GM23338 (cell line): ENCODE measurements at regions not wholly inside any gene's neighbourhood (a gene's known extent, or its start where the extent isn't known, plus 50 kb on each side); places are given as distances from the start of the nearest gene placed in this dataset.

Source experiments
- ATAC-seq: fragments of 200-7000 bp; cut with Tn5 transposase; 3 replicates; pipeline ENCODE4 v1.9.1; 2020
- DNase-seq: peaks from one replicate; pipeline ENCODE4 v3.0.0-alpha.2; 2015; ENCODE audit warnings: low spot score
- H2AFZ ChIP-seq: fragments of 200-600 bp; sonication (generic); 2 replicates; pipeline ENCODE4 v1.8.0; 2016; ENCODE audit warnings: antibody characterized with exemption, mild to moderate bottlenecking, moderate library complexity
- H3F3A ChIP-seq: fragments of 200-600 bp; sonication (generic); replicated peaks from 2 replicates; pipeline ENCODE4 v1.8.0; 2017; ENCODE audit warnings: antibody characterized with exemption, mixed run types, low read depth
- H3K27ac ChIP-seq: fragments of 200-600 bp; sonication (generic); 2 replicates; pipeline ENCODE4 v1.6.1; 2016; ENCODE audit warnings: low read depth
- H3K27me3 ChIP-seq: fragments of 200-600 bp; sonication (generic); 2 replicates; pipeline ENCODE4 v1.8.0; 2016; ENCODE audit warnings: mild to moderate bottlenecking, mixed run types, moderate library complexity; ENCODE audit not compliant: insufficient read depth
- H3K36me3 ChIP-seq: fragments of 200-600 bp; sonication (generic); 2 replicates; pipeline ENCODE4 v1.8.0; 2016; ENCODE audit warnings: mild to moderate bottlenecking; ENCODE audit not compliant: insufficient read depth
- H3K4me1 ChIP-seq: fragments of 200-600 bp; sonication (generic); 2 replicates; pipeline ENCODE4 v1.8.0; 2016; ENCODE audit warnings: mild to moderate bottlenecking, moderate library complexity; ENCODE audit not compliant: insufficient read depth
- H3K4me2 ChIP-seq: fragments of 200-600 bp; sonication (generic); 2 replicates; pipeline ENCODE4 v1.7.1; 2017; ENCODE audit warnings: mixed run types
- H3K4me3 ChIP-seq: fragments of 200-600 bp; sonication (generic); 2 replicates; pipeline ENCODE4 v1.6.1; 2016; ENCODE audit warnings: mixed run types
- H3K79me2 ChIP-seq: fragments of 200-600 bp; sonication (generic); replicated peaks from 2 replicates; pipeline ENCODE4 v1.8.0; 2017; ENCODE audit warnings: mild to moderate bottlenecking; ENCODE audit not compliant: insufficient read depth
- H3K9me2 ChIP-seq: fragments of 200-600 bp; sonication (generic); 2 replicates; pipeline ENCODE4 v1.8.0; 2017; ENCODE audit not compliant: insufficient read depth
- H4K20me1 ChIP-seq: fragments of 200-600 bp; sonication (generic); replicated peaks from 2 replicates; pipeline ENCODE4 v1.8.0; 2017; ENCODE audit warnings: mild to moderate bottlenecking; ENCODE audit not compliant: insufficient read depth
- H3K27ac Mint-ChIP-seq: 2 replicates; pipeline ENCODE4 v1.8.0; 2020; ENCODE audit warnings: inconsistent platforms, mild to moderate bottlenecking, moderate library complexity, mixed read lengths
- H3K27me3 Mint-ChIP-seq: 3 replicates; pipeline ENCODE4 v1.8.0; 2022; ENCODE audit warnings: low read depth, mild to moderate bottlenecking, moderate library complexity, mixed read lengths, inconsistent platforms; ENCODE audit not compliant: insufficient read depth, poor library complexity
- H3K36me3 Mint-ChIP-seq: 3 replicates; pipeline ENCODE4 v1.8.0; 2021; ENCODE audit warnings: low read depth, mild to moderate bottlenecking, inconsistent platforms, moderate library complexity, mixed read lengths
- H3K4me1 Mint-ChIP-seq: 3 replicates; pipeline ENCODE4 v1.8.0; 2020; ENCODE audit warnings: mild to moderate bottlenecking, inconsistent platforms, mixed read lengths
- H3K4me3 Mint-ChIP-seq: 3 replicates; pipeline ENCODE4 v1.8.0; 2021; ENCODE audit warnings: moderate library complexity, mild to moderate bottlenecking, inconsistent platforms, mixed read lengths
- H3K9me3 Mint-ChIP-seq: 3 replicates; pipeline ENCODE4 v1.8.0; 2020; ENCODE audit warnings: moderate library complexity, mild to moderate bottlenecking, inconsistent platforms, mixed read lengths
- CREB1 ChIP-seq: fragments of 250-450 bp; sonication (Bioruptor Pico); IDR thresholded peaks from 2 replicates; pipeline ENCODE4 v1.5.0; 2020; ENCODE audit warnings: low read depth, mild to moderate bottlenecking, moderate library complexity
- CTCF ChIP-seq, 2 experiments: fragments of 200-600 bp in 1 of 2; sonication (generic) in 1 of 2; conservative IDR thresholded peaks; 2 replicates each; pipeline versions ENCODE4 v1.5.1 to v1.6.1; 2016 to 2017; ENCODE audit warnings: antibody characterized with exemption in 2 of 2, low read depth in 2 of 2, mild to moderate bottlenecking in 2 of 2, moderate library complexity in 1 of 2
- ETS1 ChIP-seq: IDR thresholded peaks from 2 replicates; pipeline ENCODE4 v1.6.1; 2016; ENCODE audit warnings: antibody characterized with exemption
- EZH2 ChIP-seq: fragments of 200-600 bp; sonication (generic); IDR thresholded peaks from one replicate; pipeline ENCODE4 v1.8.0; 2017; ENCODE audit warnings: antibody characterized with exemption, mild to moderate bottlenecking, low read depth; ENCODE audit not compliant: unreplicated experiment
- EZH2phosphoT487 ChIP-seq: fragments of 200-600 bp; sonication (generic); IDR thresholded peaks from one replicate; pipeline ENCODE4 v1.8.1; 2018; ENCODE audit warnings: antibody characterized with exemption; ENCODE audit not compliant: unreplicated experiment
- JUNB ChIP-seq: IDR thresholded peaks from one replicate; pipeline ENCODE4 v1.6.1; 2016; ENCODE audit warnings: antibody characterized with exemption; ENCODE audit not compliant: unreplicated experiment
- NANOG ChIP-seq: IDR thresholded peaks from 2 replicates; pipeline ENCODE4 v1.6.1; 2016; ENCODE audit warnings: antibody characterized with exemption, borderline replicate concordance
- POLR2AphosphoS5 ChIP-seq: IDR thresholded peaks from 2 replicates; pipeline ENCODE4 v1.6.1; 2016; ENCODE audit warnings: antibody characterized with exemption, low read depth
- STAT1 ChIP-seq: IDR thresholded peaks from one replicate; pipeline ENCODE4 v1.6.1; 2016; ENCODE audit warnings: antibody characterized with exemption; ENCODE audit not compliant: unreplicated experiment
- ZNF114 ChIP-seq: fragments of 250-450 bp; sonication (Bioruptor Pico); IDR thresholded peaks from 2 replicates; pipeline ENCODE4 v1.5.0; 2020; ENCODE audit warnings: mild to moderate bottlenecking, moderate library complexity
- ZNF331 ChIP-seq: fragments of 250-450 bp; sonication (Bioruptor Pico); IDR thresholded peaks from 2 replicates; pipeline ENCODE4 v1.5.0; 2020; ENCODE audit warnings: low read depth, mild to moderate bottlenecking, moderate library complexity
- ZNF462 ChIP-seq: fragments of 250-450 bp; sonication (Bioruptor Pico); IDR thresholded peaks from 2 replicates; pipeline ENCODE4 v1.5.0; 2020; ENCODE audit warnings: mild to moderate bottlenecking, moderate library complexity
- TF ChIP-seq, protein P1 (sequence below): IDR thresholded peaks from one replicate; pipeline ENCODE4 v1.6.1; 2018; ENCODE audit warnings: antibody characterized with exemption; ENCODE audit not compliant: unreplicated experiment

DNA sequence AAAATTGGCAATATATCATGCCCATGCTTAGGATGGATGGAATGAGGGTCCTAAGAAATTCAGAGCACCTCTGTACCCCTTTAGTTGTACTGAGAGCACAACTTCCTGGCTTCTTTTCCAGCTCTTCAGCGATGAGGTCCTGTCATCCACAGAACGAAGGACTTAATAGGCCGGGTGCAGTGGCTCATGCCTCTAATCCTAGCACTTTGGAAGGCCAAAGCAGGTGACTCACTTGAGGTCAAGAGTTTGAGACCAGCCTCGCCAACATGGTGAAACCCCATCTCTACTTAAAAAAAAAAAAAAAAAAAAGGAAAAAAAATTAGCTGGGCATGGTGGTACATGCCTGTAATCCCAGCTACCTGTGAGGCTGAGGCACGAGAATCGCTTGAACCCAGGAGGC is 125.3 kb upstream of the BMAL1 start:
- Mint-ChIP-seq H3K4me1 (no peaks in the 10 kb centered on the region), H3K4me3 (no peak overlapping the region), H3K9me3 (peaks cover 6% of the 10 kb centered on the region; the same call in 2 of the 3 replicates), H3K27ac (no peak overlapping the region), H3K36me3 (no peaks in the 10 kb centered on the region), H3K27me3 (no peaks in the 10 kb centered on the region)
- H4K20me1 ChIP-seq = no peaks in the 10 kb centered on the region
- no peaks in the 10 kb centered on the region for H3F3A ChIP-seq
- no peaks in the 10 kb centered on the region for H3K36me3 ChIP-seq
- no peak overlapping the region for H3K4me3 ChIP-seq
- no peak overlapping the region for H2AFZ ChIP-seq
- no peak overlapping the region for H3K27ac ChIP-seq
- no peak for TF ChIP-seq STAT1
- TF ChIP-seq ZNF331 = no peak
- no peak for TF ChIP-seq CREB1
- TF ChIP-seq, protein P1, sequence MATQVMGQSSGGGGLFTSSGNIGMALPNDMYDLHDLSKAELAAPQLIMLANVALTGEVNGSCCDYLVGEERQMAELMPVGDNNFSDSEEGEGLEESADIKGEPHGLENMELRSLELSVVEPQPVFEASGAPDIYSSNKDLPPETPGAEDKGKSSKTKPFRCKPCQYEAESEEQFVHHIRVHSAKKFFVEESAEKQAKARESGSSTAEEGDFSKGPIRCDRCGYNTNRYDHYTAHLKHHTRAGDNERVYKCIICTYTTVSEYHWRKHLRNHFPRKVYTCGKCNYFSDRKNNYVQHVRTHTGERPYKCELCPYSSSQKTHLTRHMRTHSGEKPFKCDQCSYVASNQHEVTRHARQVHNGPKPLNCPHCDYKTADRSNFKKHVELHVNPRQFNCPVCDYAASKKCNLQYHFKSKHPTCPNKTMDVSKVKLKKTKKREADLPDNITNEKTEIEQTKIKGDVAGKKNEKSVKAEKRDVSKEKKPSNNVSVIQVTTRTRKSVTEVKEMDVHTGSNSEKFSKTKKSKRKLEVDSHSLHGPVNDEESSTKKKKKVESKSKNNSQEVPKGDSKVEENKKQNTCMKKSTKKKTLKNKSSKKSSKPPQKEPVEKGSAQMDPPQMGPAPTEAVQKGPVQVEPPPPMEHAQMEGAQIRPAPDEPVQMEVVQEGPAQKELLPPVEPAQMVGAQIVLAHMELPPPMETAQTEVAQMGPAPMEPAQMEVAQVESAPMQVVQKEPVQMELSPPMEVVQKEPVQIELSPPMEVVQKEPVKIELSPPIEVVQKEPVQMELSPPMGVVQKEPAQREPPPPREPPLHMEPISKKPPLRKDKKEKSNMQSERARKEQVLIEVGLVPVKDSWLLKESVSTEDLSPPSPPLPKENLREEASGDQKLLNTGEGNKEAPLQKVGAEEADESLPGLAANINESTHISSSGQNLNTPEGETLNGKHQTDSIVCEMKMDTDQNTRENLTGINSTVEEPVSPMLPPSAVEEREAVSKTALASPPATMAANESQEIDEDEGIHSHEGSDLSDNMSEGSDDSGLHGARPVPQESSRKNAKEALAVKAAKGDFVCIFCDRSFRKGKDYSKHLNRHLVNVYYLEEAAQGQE = no peak
- no peak for TF ChIP-seq POLR2AphosphoS5
- TF ChIP-seq ZNF114 (CRISPR knock-in tag) = no peak
- no peak for TF ChIP-seq EZH2
- no peak for TF ChIP-seq NANOG
- TF ChIP-seq CTCF (conservative IDR thresholded peaks at IDR 0.05; ENCODE audit: low read depth in 2 of 2) = no peak
- TF ChIP-seq ZNF462 (CRISPR knock-in tag) = no peak
- no peak for TF ChIP-seq ETS1
- no peak for TF ChIP-seq JUNB
- no peak for TF ChIP-seq EZH2phosphoT487
- H3K79me2 ChIP-seq = no peaks in the 10 kb centered on the region
- no peaks in the 10 kb centered on the region for H3K27me3 ChIP-seq
- ATAC-seq (no peak), DNase-seq (no peak)
- H3K4me2 ChIP-seq = no peak overlapping the region
- H3K9me2 ChIP-seq = no peaks in the 10 kb centered on the region
- H3K4me1 ChIP-seq = no peaks in the 10 kb centered on the region
